ENCODE measurements at regions not wholly inside any gene's neighbourhood (a gene's known extent, or its start where the extent isn't known, plus 50 kb on each side); places are given as distances from the start of the nearest gene placed in this dataset.

GRCh38 chr1:30036229-30036547 lies 687.2 kb downstream of the MATN1 start:
- no peak for DNase-seq (ENCODE audit: low read depth in 2 of 2)

GRCh38 chr1:30035522-30036228 lies 687.7 kb downstream of the MATN1 start:
- DNase-seq (ENCODE audit: low read depth in 2 of 2), result no peak

GRCh38 chr1:30034627-30035521 lies 688.5 kb downstream of the MATN1 start:
- DNase-seq (ENCODE audit: low read depth in 2 of 2), result no peak

- DNase-seq (ENCODE audit: low read depth in 2 of 2), result no peak
Measured at GRCh38 chr1:30034105-30034626, 689.2 kb downstream of the MATN1 start.

- no peak for DNase-seq (ENCODE audit: low read depth in 2 of 2)
Measured at GRCh38 chr1:30033256-30034104, 689.9 kb downstream of the MATN1 start.

- no peak for DNase-seq (ENCODE audit: low read depth in 2 of 2)
Measured at GRCh38 chr1:30032302-30032701, 691.1 kb downstream of the MATN1 start.

GRCh38 chr1:30029677-30030076 lies 693.7 kb downstream of the MATN1 start:
- DNase-seq (ENCODE audit: low read depth in 2 of 2), result no peak

GRCh38 chr1:30028939-30029338 lies 694.4 kb downstream of the MATN1 start:
- DNase-seq (ENCODE audit: low read depth in 2 of 2), result no peak

GRCh38 chr1:30028283-30028682 lies 695.1 kb downstream of the MATN1 start:
- DNase-seq (ENCODE audit: low read depth in 2 of 2), result no peak

- no peak for DNase-seq (ENCODE audit: low read depth in 2 of 2)
Measured at GRCh38 chr1:30027247-30027646, 696.1 kb downstream of the MATN1 start.

GRCh38 chr1:30024411-30025195 lies 698.8 kb downstream of the MATN1 start:
- DNase-seq (ENCODE audit: low read depth in 2 of 2), result no peak

GRCh38 chr1:30023339-30024022 lies 699.9 kb downstream of the MATN1 start:
- DNase-seq (ENCODE audit: low read depth in 2 of 2), result no peak

GRCh38 chr1:30014031-30014430 lies 709.4 kb downstream of the MATN1 start:
- DNase-seq (ENCODE audit: low read depth in 2 of 2), result no peak

GRCh38 chr1:30012455-30013440 lies 710.6 kb downstream of the MATN1 start:
- DNase-seq (ENCODE audit: low read depth in 2 of 2), result no peak

GRCh38 chr1:30011970-30012369 lies 711.4 kb downstream of the MATN1 start:
- DNase-seq (ENCODE audit: low read depth in 2 of 2), result no peak

- DNase-seq (ENCODE audit: low read depth in 2 of 2), result no peak
Measured at GRCh38 chr1:30010506-30011106, 712.8 kb downstream of the MATN1 start.

GRCh38 chr1:30009720-30010119 lies 713.7 kb downstream of the MATN1 start:
- DNase-seq (ENCODE audit: low read depth in 2 of 2), result no peak

GRCh38 chr1:30008998-30009657 lies 714.3 kb downstream of the MATN1 start:
- no peak for DNase-seq (ENCODE audit: low read depth in 2 of 2)
